Rectal smooth muscle tissue (tissue), 1 donor: ENCODE measurements at regions not wholly inside any gene's neighbourhood (a gene's known extent, or its start where the extent isn't known, plus 50 kb on each side); places are given as distances from the start of the nearest gene placed in this dataset.

Experiments used
- H3K27ac ChIP-seq: one replicate; pipeline ENCODE4 v1.7.0; 2013; ENCODE audit warnings: low read depth, low read length, inconsistent platforms
- H3K27me3 ChIP-seq: one replicate; pipeline ENCODE4 v1.7.0; 2013; ENCODE audit warnings: low read length; ENCODE audit not compliant: control insufficient read depth, insufficient read depth
- H3K36me3 ChIP-seq: one replicate; pipeline ENCODE4 v1.7.0; 2013; ENCODE audit warnings: low read length; ENCODE audit not compliant: control insufficient read depth, insufficient read depth
- H3K4me1 ChIP-seq: one replicate; pipeline ENCODE4 v1.7.0; 2013; ENCODE audit warnings: low read length; ENCODE audit not compliant: control insufficient read depth, insufficient read depth
- H3K4me3 ChIP-seq: one replicate; pipeline ENCODE4 v1.7.0; 2013; ENCODE audit warnings: low read length
- H3K9ac ChIP-seq: one replicate; pipeline ENCODE4 v1.7.0; 2013; ENCODE audit warnings: low read length

GRCh38 chr2:8627019-8627691 is 54.7 kb upstream of the ID2 start:
- Histone ChIP-seq H3K4me1 (no peaks in the 10 kb centered on the region), H3K36me3 (no peaks in the 10 kb centered on the region), H3K4me3 (no peak overlapping the region), H3K27me3 (no peaks in the 10 kb centered on the region), H3K27ac (no peak overlapping the region), H3K9ac (no peak overlapping the region)

GRCh38 chr2:8627692-8628085 is 54.2 kb upstream of the ID2 start:
- Histone ChIP-seq H3K4me1 (no peaks in the 10 kb centered on the region), H3K27ac (no peak overlapping the region), H3K27me3 (no peaks in the 10 kb centered on the region), H3K36me3 (no peaks in the 10 kb centered on the region), H3K9ac (no peak overlapping the region), H3K4me3 (no peak overlapping the region)

- no peak overlapping the region for H3K9ac ChIP-seq
- no peaks in the 10 kb centered on the region for H3K4me1 ChIP-seq
- H3K27me3 ChIP-seq, result no peaks in the 10 kb centered on the region
- no peak overlapping the region for H3K27ac ChIP-seq
- H3K36me3 ChIP-seq, result no peaks in the 10 kb centered on the region
- no peak overlapping the region for H3K4me3 ChIP-seq
These were observed 53.5 kb upstream of the ID2 start for GRCh38 chr2:8628179-8628865.

- no peaks in the 10 kb centered on the region for H3K4me1 ChIP-seq
- H3K36me3 ChIP-seq, result no peaks in the 10 kb centered on the region
- no peak overlapping the region for H3K9ac ChIP-seq
- no peak overlapping the region for H3K27ac ChIP-seq
- no peak overlapping the region for H3K4me3 ChIP-seq
- H3K27me3 ChIP-seq, result no peaks in the 10 kb centered on the region
These were observed 53.0 kb upstream of the ID2 start for GRCh38 chr2:8628866-8629209.

- Histone ChIP-seq H3K4me3 (no peak overlapping the region), H3K36me3 (no peaks in the 10 kb centered on the region), H3K27me3 (no peaks in the 10 kb centered on the region), H3K27ac (no peak overlapping the region), H3K9ac (no peak overlapping the region), H3K4me1 (no peaks in the 10 kb centered on the region)
These were observed 52.5 kb upstream of the ID2 start for GRCh38 chr2:8629402-8629801.

GRCh38 chr2:8630676-8631464 is 51.0 kb upstream of the ID2 start:
- H3K36me3 ChIP-seq, result no peaks in the 10 kb centered on the region
- no peak overlapping the region for H3K27ac ChIP-seq
- H3K9ac ChIP-seq, result no peak overlapping the region
- H3K27me3 ChIP-seq, result no peaks in the 10 kb centered on the region
- no peak overlapping the region for H3K4me3 ChIP-seq
- H3K4me1 ChIP-seq, result no peaks in the 10 kb centered on the region

- no peak overlapping the region for H3K9ac ChIP-seq
- no peak overlapping the region for H3K4me3 ChIP-seq
- H3K4me1 ChIP-seq, result peaks cover under 1% of the 10 kb centered on the region
- H3K27me3 ChIP-seq, result no peaks in the 10 kb centered on the region
- H3K36me3 ChIP-seq, result no peaks in the 10 kb centered on the region
- no peak overlapping the region for H3K27ac ChIP-seq
These were observed 50.3 kb upstream of the ID2 start for GRCh38 chr2:8631465-8632005.
